ENCODE measurements at regions not wholly inside any gene's neighbourhood (a gene's known extent, or its start where the extent isn't known, plus 50 kb on each side); places are given as distances from the start of the nearest gene placed in this dataset.

GRCh38 chr10:123373591-123373990, 219.4 kb downstream of the BUB3 start:
- Histone ChIP-seq H3K27me3 (ENCODE audit: control insufficient read depth in 1 of 2, insufficient read depth in 2 of 2, low read length in 2 of 2) (peaks cover 2 to 10% of the 10 kb centered on the region in 2 experiments; a peak in 3 of 5 replicates), H2AFZ (ENCODE audit: low read length) (no peak overlapping the region), H3K9ac (ENCODE audit: insufficient read depth, low read depth, low read length) (no peak overlapping the region), H3K4me1 (ENCODE audit: insufficient read depth, low read length) (peaks cover 15% of the 10 kb centered on the region), H3K36me3 (replicated peaks in 1 of 2; ENCODE audit: control insufficient read depth in 1 of 2, insufficient read depth in 2 of 2, low read length in 2 of 2) (no peaks in the 10 kb centered on the region), H3K9me3 (ENCODE audit: low read length) (no peaks in the 10 kb centered on the region), H4K20me1 (ENCODE audit: insufficient read depth, low read length) (no peaks in the 10 kb centered on the region), H3K79me2 (ENCODE audit: insufficient read depth, low read length) (no peaks in the 10 kb centered on the region), H3K4me3 (replicated peaks in 1 of 3; ENCODE audit: insufficient read depth in 1 of 3, low read depth in 2 of 3, low read length in 3 of 3) (no peak overlapping the region), H3K4me2 (ENCODE audit: low read depth, low read length) (no peak overlapping the region), H3K27ac (ENCODE audit: extremely low read length, insufficient read depth, low read length) (no peak overlapping the region)
- in situ Hi-C loops (cut with HindIII; ENCODE audit: extremely low pct_ligation_motif_present, low pct_unique_long_range_greater_than_20kb) (no loop called here), intact Hi-C loops (cut with micrococcal nuclease; ENCODE audit: unreplicated experiment) (no loop called here)
- POLR2A ChIA-PET = no interaction called here
- no peak for FAIRE-seq
- DNase-seq (ENCODE audit: low spot score) = no peak
- CTCF ChIA-PET (ENCODE audit: low intra/inter-chr PET ratio, low total read pairs) = no interaction called here
- BruUV-seq (replicated peaks) = no TSS peak
- ATAC-seq = no peak
- TF ChIP-seq ZNF414 (CRISPR knock-in tag; IDR thresholded peaks at IDR 0.05) (no peak), HOXA9 (CRISPR knock-in tag; IDR thresholded peaks at IDR 0.05; ENCODE audit: borderline replicate concordance) (no peak), ELK4 (CRISPR knock-in tag; IDR thresholded peaks at IDR 0.05; ENCODE audit: borderline replicate concordance) (no peak), MAFG (CRISPR knock-in tag; IDR thresholded peaks at IDR 0.05) (no peak), STAT5B (CRISPR knock-in tag; IDR thresholded peaks at IDR 0.05) (no peak)
- 10% methylated on average over 5 of the region's 6 CpGs for WGBS (ENCODE audit: low lambda C conversion rate)

GRCh38 chr10:123375097-123375496, 220.9 kb downstream of the BUB3 start:
- Histone ChIP-seq H3K4me2 (ENCODE audit: low read depth, low read length) (no peak overlapping the region), H3K9me3 (ENCODE audit: low read length) (no peaks in the 10 kb centered on the region), H3K9ac (ENCODE audit: insufficient read depth, low read depth, low read length) (no peak overlapping the region), H2AFZ (ENCODE audit: low read length) (no peak overlapping the region), H3K4me1 (ENCODE audit: insufficient read depth, low read length) (peaks cover 17% of the 10 kb centered on the region), H3K36me3 (replicated peaks in 1 of 2; ENCODE audit: control insufficient read depth in 1 of 2, insufficient read depth in 2 of 2, low read length in 2 of 2) (no peaks in the 10 kb centered on the region), H3K27ac (ENCODE audit: extremely low read length, insufficient read depth, low read length) (no peak overlapping the region), H4K20me1 (ENCODE audit: insufficient read depth, low read length) (no peaks in the 10 kb centered on the region), H3K27me3 (ENCODE audit: control insufficient read depth in 1 of 2, insufficient read depth in 2 of 2, low read length in 2 of 2) (peaks cover 2 to 6% of the 10 kb centered on the region in 2 experiments; a peak in 3 of 5 replicates), H3K4me3 (replicated peaks in 1 of 3; ENCODE audit: insufficient read depth in 1 of 3, low read depth in 2 of 3, low read length in 3 of 3) (no peak overlapping the region), H3K79me2 (ENCODE audit: insufficient read depth, low read length) (no peaks in the 10 kb centered on the region)
- ChIA-PET POLR2A (no interaction called here), CTCF (ENCODE audit: low intra/inter-chr PET ratio, low total read pairs) (no interaction called here)
- in situ Hi-C loops (cut with HindIII; ENCODE audit: extremely low pct_ligation_motif_present, low pct_unique_long_range_greater_than_20kb) (loop anchor here (5.0 kb wide), 1 partner anchor 243 kb away; no protein-coding TSS in a partner anchor), intact Hi-C loops (cut with micrococcal nuclease; ENCODE audit: unreplicated experiment) (no loop called here)
- WGBS (ENCODE audit: low lambda C conversion rate) = 35% methylated on average over 3 of the region's 3 CpGs
- TF ChIP-seq NAIF1 (CRISPR knock-in tag; IDR thresholded peaks at IDR 0.05; ENCODE audit: borderline replicate concordance) (no peak), CBX2 (IDR thresholded peaks at IDR 0.05; ENCODE audit: low read depth, low read length) (peak; percentile 67; the same call in 1 of the 2 replicates), CBX2 (CRISPR knock-in tag; IDR thresholded peaks at IDR 0.05; ENCODE audit: low read depth) (no peak), DPF2 (CRISPR knock-in tag; IDR thresholded peaks at IDR 0.05; ENCODE audit: borderline replicate concordance, low read depth) (no peak), ZNF543 (CRISPR knock-in tag; IDR thresholded peaks at IDR 0.05) (no peak), THYN1 (CRISPR knock-in tag; IDR thresholded peaks at IDR 0.05; ENCODE audit: borderline replicate concordance, low read depth) (no peak), ZNF670 (CRISPR knock-in tag; IDR thresholded peaks at IDR 0.05; ENCODE audit: borderline replicate concordance) (no peak), SKI (IDR thresholded peaks at IDR 0.05; ENCODE audit: partially characterized antibody) (no peak)
- no TSS peak for BruUV-seq (replicated peaks)
- no peak for ATAC-seq
- FAIRE-seq = no peak
- no peak for DNase-seq (ENCODE audit: low spot score)

Measured in HepG2 (cell line).